HG03457 (cell line): ENCODE measurements at regions not wholly inside any gene's neighbourhood (a gene's known extent, or its start where the extent isn't known, plus 50 kb on each side); places are given as distances from the start of the nearest gene placed in this dataset.

ENCODE experiments used
- ATAC-seq: cut with Tn5 transposase; IDR thresholded peaks from one replicate; pipeline ENCODE4 v1.9.1; 2021; ENCODE audit warnings: moderate number of reproducible peaks; ENCODE audit not compliant: unreplicated experiment

DNA sequence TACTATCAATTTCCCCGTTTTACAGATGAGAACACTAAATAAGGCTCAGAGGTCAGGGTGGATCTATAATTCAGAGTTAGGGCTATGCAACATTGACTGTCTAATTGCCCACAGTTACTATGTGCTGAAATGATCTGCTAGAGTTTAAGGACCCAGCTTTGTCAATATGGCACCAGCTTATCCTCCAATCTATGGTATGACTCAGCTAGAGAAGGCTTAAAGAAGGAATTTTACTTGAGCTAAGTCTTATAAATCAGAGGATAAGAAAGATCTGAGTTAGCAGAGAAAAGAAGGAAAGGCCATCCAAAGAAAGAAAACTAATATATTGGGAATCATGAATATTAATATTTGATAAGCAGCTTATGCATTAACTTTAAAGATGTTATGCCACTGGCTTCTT is 78.1 kb downstream of the ASB9 start:
- no peak for ATAC-seq

GRCh38 chrX:15188039-15188438 is 81.8 kb downstream of the ASB9 start:
- ATAC-seq = no peak

DNA sequence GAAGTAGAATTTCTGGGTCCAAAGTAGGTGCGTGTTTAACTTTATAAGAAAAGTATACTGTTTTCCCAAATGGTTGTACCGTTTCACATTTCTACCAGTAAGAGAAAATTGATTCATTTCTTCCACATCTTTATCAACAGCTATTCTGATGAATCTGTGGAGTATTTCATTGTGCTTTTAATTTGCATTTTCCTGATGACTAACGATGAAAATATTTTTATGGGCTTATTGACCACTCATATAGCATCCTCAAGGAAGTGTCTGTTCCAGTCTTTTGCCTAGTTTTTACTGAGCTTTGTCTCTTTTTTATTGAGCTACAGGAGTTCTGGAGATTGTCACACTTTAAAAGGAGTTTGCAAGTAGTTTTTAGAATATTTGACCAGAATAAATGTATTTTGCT is 92.6 kb downstream of the ASB9 start:
- ATAC-seq = no peak

DNA sequence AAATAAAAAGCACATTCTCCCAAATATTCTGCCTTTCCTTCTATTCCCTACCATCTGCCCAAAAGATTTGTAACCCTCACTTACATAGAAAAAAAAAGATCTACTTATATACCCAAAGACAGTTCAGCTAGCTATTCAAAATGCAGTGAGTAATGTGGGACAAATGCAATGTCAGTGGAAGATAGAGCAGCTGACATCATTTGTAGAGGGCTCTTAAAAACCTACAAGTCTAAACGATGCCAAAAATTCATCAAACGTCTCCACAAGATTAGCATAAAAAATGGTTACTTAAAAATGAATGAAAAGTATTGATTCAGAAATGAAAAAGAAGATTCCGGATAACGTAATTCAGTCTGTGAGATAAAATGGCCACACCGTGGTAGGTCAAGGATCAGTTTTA is 96.5 kb downstream of the ASB9 start:
- ATAC-seq = no peak

DNA sequence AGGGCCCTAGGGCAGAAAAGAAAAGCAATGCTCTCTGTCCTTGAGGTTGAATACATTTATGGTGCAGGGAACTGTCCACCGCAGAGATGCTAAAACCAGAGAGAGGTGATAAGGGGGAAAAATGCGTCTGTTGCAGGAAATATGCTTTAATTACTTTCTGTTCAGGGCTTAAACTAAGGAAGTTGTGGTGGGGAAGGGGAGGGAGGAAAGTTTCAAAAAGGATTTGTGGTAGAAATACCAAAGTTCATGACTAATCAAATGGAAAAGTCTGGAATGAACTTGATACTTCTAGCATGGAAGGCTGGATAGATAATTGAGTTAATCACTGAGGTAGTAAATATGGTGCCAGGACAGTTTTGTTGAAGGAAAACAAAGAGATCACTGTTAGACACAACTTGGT is 99.0 kb downstream of the ASB9 start:
- ATAC-seq = no peak

GRCh38 chrX:15167826-15168225 is 102.1 kb downstream of the ASB9 start:
- no peak for ATAC-seq

DNA sequence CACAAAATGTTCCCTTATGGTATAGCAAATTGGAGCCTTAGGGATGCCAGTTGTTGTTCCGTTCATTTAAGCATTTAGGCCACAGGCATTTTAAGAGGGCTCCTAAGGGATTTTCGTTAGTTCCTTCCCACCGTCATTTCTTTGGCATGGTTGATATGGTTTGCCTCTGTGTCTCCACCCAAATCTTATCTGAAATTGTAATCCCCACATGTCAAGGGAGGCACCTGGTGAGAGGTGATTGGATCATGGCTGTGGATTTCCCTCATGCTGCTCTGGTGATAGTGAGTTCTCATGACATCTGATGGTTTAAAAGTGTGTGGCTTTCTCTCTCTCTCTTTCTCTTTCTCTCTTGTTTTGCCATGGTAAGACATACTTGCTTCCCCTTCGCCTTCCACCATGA is 104.1 kb downstream of the ASB9 start:
- no peak for ATAC-seq

DNA sequence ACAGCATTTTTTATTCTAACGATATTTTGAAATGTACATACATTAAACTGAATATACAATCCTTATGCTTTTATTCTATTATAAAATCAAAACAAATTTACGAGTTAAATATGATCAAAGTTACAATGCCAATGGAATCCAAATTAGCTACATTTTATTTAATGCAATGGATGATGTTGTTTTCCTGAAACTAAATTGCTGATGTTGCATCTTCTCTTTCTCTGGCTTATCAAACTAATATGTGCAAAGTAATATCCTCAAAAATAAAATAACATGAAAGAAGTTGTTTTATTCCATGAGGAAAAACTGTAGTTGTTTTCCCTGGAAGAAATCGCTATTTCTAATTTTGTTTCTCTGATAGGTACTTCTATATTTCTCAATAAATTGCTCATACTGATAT is 106.8 kb downstream of the ASB9 start:
- no peak for ATAC-seq

GRCh38 chrX:15160558-15161095 is 109.3 kb downstream of the ASB9 start:
- peak; percentile 57 for ATAC-seq

DNA sequence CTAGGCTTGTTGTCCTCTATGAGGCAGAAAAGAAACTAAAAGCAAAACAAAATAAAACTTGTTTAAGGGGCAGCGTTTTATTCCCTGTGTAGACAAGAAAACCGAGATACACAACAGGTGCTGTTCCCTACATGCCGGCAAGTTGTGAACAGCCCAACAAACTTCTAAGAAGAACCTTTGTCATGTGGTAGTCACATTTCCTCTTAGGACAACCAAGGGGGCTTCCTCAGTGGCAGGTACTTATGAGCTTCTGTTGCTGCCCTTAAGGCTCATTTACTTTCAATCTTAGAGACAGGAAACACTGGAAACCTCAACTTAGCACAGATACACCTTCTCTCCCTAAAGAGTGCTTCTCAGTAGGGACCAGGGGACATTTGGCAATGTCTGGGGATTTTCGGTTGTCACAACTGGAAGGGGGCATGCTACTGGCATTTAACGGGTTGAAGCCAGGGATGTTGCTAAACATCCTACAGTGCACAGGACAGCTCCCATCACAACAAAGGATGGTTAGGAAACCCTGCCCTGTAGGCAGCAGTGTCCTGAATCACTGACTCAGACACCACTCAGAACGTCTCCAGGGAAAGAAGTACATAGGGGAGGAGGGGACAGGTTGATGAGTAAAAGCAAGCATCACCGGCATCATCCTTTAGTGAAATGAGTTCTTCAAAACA is 111.0 kb downstream of the ASB9 start:
- peak; percentile 48 for ATAC-seq

DNA sequence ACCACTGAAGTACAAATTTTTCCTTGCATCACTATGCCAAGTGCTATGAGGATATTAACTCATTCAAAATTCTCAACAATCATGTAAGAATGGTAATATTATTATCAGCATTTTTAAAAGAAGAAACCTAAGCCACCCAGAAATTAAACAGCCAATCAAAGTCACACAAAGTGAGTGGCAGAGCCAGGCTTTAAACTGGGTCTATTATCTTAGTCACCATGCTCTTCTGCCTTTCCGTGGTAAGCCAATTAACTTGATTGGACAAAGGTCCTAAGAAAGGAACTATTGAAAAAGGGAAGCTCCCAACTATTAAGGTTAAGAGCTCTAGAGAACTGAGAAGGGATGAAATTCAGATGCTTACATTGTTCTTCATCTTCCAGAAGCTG is 111.5 kb downstream of the ASB9 start:
- ATAC-seq = no peak

DNA sequence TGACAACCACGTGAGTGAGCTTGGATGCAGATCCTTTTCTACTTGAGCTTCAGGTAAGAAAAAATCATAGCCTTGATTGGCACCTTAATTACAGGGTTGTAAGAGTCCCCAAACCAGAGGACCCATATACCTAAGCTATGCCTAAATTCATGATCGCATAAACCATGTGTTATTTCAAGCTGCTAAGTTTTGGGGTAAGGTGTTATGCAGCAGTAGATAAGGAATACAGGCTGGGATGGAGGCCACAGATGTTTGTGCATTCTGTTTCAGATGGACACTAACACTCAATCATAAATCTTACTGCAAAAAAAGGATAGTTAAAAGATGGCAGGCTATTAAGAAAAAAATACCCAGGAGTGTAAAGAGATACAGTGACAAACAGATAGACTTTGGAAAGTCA is 112.3 kb downstream of the ASB9 start:
- ATAC-seq = no peak

DNA sequence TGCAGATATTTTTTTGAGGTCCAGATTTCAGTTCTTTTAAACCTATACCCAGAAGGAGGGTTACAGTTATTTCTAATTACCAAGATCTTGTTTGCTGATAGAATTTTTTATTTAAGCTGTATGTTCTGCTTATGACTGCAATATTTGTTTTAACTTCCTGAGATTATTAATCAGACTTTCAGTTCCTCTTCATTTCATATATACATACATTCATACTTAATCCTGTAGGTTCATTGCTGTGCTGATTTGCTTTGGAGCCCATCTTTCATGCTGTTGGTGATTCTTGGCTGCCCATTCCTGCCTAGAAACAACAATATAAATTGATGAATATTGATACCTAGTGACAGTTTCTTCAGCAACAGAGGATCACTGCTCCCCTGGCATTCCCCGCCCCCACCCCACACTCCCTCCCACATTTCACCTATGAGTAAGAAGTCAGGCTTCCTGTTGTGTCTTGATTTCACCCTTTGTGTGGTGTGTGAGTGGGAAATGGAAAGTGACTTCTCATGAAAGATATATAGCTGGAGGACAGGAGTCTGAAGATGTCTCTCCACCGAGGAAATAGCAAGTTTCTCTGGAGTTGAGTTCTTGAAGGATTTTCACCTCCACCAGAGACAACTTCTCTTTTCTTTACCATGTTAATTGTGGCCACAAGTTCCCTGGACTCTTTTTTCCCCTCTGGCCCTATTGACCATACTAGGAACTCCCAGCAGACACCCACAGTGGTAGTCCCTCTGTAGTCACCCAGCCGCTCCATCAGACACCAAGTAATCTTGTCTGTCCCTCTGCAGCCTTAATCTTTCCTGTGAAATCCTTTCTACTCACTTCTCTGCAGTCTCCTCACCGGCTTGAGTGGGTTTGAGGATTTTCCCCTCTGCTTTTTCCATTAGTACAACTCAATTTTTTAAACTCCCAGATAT is 118.4 kb downstream of the ASB9 start:
- ATAC-seq = no peak

GRCh38 chrX:15150586-15150985 is 119.3 kb downstream of the ASB9 start:
- ATAC-seq = no peak

DNA sequence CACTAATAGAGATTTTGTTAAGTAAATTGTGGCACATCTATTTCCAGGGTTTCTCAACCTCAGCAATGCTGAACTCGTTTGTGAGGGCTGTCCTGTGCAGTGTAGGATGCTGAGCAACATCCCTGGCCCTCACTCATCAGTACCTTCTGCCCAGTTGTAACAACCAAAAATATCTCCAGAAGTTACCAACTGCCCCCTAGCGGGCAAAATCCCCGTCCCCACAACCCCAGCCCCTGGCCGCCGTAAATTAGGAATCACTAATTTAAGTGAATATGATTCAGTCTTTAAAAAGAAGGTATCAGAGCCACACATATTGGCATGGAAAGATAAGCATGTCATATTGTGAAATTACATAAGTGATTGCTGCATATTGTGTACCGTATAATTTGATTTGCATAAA is 123.4 kb downstream of the ASB9 start:
- no peak for ATAC-seq

- ATAC-seq = no peak
These were observed 126.1 kb downstream of the ASB9 start for GRCh38 chrX:15143825-15144121.

DNA sequence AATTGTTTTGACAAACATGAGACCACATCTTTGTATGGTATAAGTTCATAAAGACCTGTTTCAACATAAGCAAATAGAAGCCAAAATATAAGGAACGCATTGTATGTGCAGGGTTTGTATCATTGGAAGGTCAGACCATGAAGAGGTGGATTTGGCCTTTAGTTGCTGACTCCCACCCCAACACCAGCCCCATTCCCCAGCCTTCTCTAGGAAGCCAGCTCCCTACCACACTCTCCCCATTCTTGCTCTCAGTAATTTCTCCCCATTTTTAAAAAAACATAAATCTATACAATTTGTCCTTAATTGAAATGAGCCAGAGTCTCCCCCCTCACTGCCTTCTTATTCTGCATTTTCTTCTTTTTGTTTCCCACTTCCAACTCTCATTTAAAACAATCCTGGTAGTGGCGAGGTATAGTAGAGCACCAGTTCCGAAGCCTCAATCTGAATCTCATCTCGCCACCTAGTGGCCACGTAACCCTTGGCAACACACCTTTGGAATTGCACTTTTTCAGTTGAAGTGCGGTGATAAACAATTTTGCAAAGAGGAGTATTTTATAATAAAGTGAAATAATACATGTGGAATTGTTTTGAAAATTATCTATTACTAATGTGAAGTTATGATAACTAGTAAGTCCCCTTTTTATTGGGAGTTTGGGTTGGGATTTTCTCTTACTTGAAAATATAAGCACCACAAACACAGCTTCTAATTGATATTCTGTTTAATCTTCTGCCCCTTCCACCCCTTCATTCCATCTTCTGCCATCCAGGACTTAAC is 126.6 kb downstream of the ASB9 start:
- no peak for ATAC-seq

DNA sequence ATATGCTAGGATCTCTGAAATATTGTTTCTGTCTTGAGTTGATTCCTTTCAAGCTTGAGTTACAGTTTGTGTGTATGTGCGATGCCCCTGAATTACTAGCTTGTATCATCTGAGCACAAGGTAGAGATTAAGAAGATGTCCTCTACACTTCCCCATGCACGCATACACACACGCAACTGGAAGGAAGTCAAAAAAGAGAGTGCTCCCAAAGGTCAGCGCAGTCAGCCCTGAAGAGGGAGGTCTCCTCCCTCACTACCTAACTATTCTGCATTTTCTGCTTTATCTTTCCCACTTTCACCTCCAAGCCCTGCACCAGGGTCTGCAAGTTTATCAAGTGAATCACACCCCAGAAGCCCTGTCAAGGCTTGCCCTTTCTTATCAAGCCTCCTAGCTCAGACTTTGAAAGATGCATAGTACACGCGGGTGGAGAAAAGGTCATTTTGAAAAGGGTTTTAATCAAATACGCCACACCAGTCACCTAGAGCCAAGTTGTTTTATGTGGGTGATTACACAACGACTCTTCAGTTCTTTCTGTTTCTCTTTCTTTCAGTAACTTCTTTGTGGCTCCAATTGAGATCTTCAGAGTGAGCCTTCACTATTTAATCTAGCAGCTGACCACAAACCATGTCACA is 127.7 kb downstream of the ASB9 start:
- no peak for ATAC-seq

GRCh38 chrX:15136795-15137194 is 133.1 kb downstream of the ASB9 start:
- no peak for ATAC-seq

GRCh38 chrX:15129412-15129811 is 140.5 kb downstream of the ASB9 start:
- ATAC-seq = no peak

DNA sequence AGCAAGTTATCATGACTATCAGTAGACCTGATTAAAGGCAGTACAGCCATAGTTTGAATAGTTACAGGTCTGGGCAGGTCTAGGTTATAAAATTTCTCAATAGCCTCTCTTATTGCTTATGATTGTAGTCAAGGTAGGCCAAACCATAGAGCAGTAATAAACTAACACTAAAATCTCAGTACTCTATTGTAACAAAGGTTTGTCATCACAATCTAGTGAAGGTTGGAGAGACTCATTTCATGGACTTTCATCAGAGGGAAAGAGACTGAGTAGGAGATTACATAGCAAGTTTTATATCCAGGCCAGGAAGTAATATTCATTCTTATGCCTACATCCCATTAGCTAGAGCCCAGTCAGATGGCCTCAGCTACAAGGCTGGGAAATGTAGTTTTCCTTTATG is 141.0 kb downstream of the ASB9 start:
- ATAC-seq = no peak
